ENCODE measurements at regions not wholly inside any gene's neighbourhood (a gene's known extent, or its start where the extent isn't known, plus 50 kb on each side); places are given as distances from the start of the nearest gene placed in this dataset.

GRCh38 chr20:39795401-39796272 lies 833.5 kb downstream of the DHX35 start:
- DNase-seq, result no peak

GRCh38 chr20:39792334-39792733 lies 830.2 kb downstream of the DHX35 start:
- no peak for DNase-seq

- DNase-seq, result no peak
These were observed 827.3 kb downstream of the DHX35 start for GRCh38 chr20:39789411-39789810.

DNA sequence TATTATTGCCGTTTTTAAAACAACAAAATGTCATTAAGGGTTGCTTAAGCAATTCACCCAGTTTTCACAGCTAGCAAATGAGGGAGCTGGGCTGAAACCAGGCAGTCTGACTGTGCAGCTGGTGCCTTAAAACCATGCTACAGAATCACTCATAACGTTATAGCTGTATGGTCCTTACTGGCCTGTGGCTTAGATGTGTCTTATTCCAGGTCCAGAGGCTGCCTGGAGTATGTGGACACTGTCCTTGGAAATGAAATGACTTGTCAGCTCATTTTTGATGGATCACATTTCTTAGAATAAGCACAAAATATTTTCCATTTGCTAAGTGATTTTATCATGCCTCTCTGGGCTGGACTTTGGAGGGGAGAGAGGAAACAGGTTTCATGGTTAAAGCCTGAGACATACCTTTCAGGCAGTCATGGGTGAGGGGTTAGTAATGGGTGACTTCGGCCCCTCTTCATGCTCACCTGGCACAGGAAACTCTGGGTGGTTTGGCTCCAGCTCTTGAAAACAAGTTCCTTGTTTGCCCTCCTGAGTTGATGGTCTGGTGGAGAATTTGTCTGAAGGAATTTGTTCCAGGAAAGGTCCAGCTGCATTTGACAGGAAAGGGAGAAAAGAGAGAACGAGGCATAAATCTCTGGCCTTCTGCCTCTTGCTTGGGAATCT lies 823.2 kb downstream of the DHX35 start:
- DNase-seq, result no peak

DNA sequence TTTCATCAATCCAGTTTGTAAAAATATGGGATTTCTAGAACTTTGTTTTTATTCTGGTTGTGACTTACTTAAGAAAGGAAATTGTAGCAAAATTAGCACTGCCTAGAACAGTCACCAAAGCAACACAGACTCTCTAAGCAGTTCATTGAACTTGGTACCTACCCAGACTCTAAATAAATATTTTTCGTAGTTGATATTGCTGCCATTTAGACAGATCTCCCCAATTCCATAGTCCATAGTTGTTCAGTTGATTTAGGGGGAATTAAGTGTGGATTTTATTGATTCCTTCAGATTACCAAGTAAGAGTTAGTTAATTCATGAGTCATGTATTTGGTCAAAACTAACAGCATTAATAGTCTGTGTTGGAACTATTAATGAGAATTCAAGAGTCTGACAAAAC lies 822.5 kb downstream of the DHX35 start:
- DNase-seq, result no peak

- DNase-seq, result no peak
These were observed 816.9 kb downstream of the DHX35 start for GRCh38 chr20:39778847-39779604.

DNA sequence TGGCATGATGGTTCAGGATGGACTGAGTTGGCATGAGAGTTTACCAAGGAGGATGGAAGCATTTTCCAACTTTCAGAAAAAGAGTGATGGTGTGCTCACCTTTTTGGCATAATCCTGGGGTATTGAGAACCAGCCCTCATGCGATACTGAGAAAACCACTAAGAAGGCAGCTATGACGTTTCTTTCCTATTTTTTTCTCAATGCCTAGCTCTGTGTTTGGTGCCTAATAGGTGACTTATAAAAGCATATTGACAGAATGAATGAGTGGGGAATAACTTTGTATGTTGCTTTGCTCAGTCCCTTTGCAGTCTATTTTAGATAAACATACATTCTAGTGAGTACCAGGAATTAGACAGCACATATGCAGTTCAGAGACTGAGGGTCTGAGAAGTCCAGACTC lies 816.3 kb downstream of the DHX35 start:
- DNase-seq, result no peak

DNA sequence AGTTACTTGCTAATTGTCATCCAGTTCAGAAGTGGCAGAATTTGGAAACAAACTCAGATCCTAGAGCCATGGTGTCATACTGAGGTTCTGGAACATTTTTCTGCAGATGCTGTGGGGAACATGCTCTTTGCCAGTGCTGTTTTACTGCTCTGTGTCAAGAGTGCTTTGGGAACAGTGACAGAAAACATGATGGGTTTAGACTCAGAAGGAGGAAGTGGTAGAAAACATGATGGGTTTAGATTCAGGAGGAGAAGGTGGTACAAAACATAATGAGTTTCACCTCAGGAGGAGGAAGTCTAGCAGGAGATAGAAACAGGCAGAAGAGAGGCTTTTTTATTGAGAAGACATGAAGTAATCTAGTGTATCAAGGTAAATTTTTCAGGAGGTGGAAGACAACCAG lies 815.5 kb downstream of the DHX35 start:
- no peak for DNase-seq

DNA sequence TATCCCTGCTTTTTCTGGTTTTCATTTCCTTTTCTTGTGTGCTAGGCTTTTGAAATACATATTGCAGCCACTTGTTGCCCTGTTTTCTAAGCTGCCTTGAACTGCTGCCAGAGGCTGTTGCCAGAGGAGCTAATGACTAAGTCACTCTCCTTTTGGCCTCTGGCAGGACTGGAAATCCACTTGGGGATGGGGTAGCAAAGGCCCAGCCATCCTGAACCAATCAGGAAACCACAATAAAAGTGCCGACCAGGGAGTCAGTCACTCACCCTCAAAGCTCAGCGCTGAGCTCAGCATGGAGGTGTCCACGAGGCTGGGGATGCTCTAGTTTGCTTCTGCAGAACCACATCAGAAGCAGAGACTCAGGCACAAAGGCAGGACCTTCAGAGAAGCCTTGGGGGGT lies 813.0 kb downstream of the DHX35 start:
- no peak for DNase-seq

- no peak for DNase-seq
These were observed 811.3 kb downstream of the DHX35 start for GRCh38 chr20:39773380-39774000.

- no peak for DNase-seq
These were observed 805.2 kb downstream of the DHX35 start for GRCh38 chr20:39767352-39767751.

GRCh38 chr20:39766333-39766732 lies 804.2 kb downstream of the DHX35 start:
- DNase-seq, result no peak

DNA sequence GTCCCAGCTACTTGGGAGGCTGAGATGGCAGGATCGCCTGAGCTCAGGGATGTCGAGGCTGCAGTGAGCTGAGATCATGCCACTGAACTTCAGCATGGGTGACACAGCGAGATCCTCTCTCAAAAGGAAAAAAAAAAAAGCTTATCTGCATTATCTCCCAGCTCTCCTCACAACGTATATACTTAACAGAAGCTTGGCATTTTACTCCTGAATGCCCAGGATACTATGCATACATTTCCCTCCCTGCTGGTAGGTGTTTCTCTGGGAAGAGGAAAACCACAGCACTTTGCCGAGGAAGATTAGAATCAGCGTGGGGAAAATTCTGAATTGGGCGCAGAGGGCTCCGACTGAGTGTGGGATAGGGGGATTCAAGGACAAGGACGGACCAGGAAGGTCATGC lies 800.6 kb downstream of the DHX35 start:
- no peak for DNase-seq

GRCh38 chr20:39758876-39759275 lies 796.7 kb downstream of the DHX35 start:
- DNase-seq, result no peak

DNA sequence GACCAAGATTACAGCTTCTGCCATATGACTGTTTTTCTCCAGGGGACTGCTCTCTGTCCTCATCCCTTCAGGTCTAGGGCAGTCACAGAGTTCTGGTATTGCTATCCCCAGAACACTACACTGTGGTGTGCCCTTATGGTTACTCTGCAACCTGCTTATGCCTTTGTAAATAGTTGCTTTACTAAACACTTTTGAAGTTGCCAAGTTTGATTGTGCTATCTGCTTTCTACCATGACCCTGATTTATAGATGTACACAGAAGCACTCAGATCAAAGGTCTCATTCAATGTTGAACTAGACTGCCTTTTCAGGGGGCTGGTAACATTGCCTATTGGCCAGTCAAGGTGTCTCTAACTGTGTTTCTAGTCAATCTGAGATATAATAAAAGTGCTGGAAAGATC lies 794.7 kb downstream of the DHX35 start:
- DNase-seq, result no peak

- no peak for DNase-seq
These were observed 794.2 kb downstream of the DHX35 start for GRCh38 chr20:39756369-39756768.

DNA sequence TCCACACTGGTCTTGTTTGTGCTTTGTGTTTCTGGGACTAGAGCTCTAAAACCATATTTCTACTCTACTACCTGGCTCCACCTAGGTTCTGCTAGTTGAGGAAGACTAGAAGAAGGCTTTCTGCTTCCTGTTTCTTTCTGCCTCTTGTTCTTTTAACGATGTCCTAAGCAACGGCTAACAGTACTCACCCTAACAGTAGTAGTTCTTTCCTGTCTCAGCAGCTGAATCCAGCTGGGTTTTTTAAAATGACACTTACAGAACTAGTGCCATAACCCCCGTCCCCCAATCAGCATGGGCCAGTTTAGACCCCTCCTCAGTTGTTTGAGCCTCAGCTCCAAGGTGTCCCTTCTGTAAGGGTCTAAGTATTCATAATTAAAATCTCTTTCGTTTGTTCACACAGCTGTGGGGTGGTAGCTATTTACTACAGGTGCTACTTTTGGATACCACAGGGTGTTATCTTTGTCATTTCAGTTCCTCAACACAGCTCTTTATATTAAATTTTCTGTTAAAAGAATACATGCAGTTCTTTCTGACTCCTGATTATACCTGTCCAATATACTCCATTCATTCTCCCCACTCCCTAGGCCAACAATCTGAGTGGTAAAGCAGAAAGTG lies 790.2 kb downstream of the DHX35 start:
- DNase-seq, result no peak

- DNase-seq, result no peak
These were observed 789.5 kb downstream of the DHX35 start for GRCh38 chr20:39751557-39752137.

GRCh38 chr20:39745380-39745779 lies 783.2 kb downstream of the DHX35 start:
- DNase-seq, result no peak

GRCh38 chr20:39738651-39739050 lies 776.5 kb downstream of the DHX35 start:
- no peak for DNase-seq

DNA sequence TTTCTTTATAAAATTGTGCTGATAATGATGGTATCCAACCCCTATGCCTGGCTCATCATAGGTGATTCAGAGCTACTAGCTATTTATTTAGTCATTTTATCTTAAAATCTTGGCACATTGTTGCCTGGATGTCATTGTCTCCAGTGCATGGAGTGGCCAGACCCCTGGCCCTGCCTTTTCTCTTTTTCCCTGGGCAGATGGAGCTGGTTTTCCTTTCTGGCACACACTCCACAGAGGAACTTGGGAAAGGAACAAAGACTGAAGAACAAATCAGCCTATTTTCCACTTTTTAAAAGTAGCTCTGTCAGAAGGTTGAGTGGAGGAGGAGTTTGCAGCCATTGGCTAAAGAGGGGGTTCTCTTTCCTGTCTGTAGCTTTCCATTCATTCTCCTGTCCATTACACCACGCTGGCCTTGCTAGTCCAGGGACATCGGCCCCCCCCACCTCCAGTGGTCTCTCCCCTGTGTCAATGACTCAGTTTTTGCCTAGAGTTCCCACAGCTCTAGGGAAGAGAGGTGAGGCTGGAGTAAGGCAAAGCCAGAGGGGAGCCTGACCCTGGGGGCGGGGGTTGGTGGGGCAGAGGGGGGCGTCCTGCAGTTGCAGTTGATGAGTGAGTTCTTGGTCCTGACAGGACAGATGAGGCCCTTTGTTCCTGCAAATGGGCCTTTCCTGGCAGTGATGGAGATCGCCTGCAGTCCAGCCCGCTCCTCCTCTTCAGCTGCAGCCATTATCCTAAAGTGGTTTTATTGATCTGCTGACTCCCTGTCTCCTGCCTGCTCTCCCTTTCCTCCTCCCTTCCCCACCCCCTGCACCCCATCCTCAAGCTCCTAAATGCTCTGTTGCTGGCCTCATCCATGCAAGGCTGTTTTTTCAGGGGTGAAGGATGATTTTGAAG lies 774.5 kb downstream of the DHX35 start:
- no peak for DNase-seq
